ENCODE measurements at regions not wholly inside any gene's neighbourhood (a gene's known extent, or its start where the extent isn't known, plus 50 kb on each side); places are given as distances from the start of the nearest gene placed in this dataset.

- TF ChIP-seq USF2 (IDR thresholded peaks at IDR 0.05; ENCODE audit: borderline replicate concordance, low read depth, low read length) (no peak), CTCF (IDR thresholded peaks at IDR 0.05 in 2 of 3, conservative IDR thresholded peaks at IDR 0.05 in 1 of 3; ENCODE audit: control insufficient read depth in 2 of 3, extremely low read depth in 1 of 3, insufficient read depth in 1 of 3, low read depth in 3 of 3, low read length in 3 of 3) (no peak), GABPA (IDR thresholded peaks at IDR 0.05; ENCODE audit: low read depth) (no peak), NRF1 (conservative IDR thresholded peaks at IDR 0.05; ENCODE audit: low read depth, low read length) (no peak), MAX (IDR thresholded peaks at IDR 0.05; ENCODE audit: low read depth, low read length) (no peak), ATF3 (IDR thresholded peaks at IDR 0.05; ENCODE audit: borderline replicate concordance, extremely low read depth, low read depth, low read length) (no peak), SIN3A (IDR thresholded peaks at IDR 0.05; ENCODE audit: low read depth, low read length) (no peak), CHD2 (IDR thresholded peaks at IDR 0.05; ENCODE audit: borderline replicate concordance, low read depth, low read length) (no peak), ZZZ3 (IDR thresholded peaks at IDR 0.05; ENCODE audit: control insufficient read depth, insufficient read length, low read depth) (no peak)
These were observed 160.0 kb upstream of the DTNBP1 start for GRCh38 chr6:15822835-15823234.

Data from GM12878 (cell line).